ENCODE measurements at regions not wholly inside any gene's neighbourhood (a gene's known extent, or its start where the extent isn't known, plus 50 kb on each side); places are given as distances from the start of the nearest gene placed in this dataset.

DNA sequence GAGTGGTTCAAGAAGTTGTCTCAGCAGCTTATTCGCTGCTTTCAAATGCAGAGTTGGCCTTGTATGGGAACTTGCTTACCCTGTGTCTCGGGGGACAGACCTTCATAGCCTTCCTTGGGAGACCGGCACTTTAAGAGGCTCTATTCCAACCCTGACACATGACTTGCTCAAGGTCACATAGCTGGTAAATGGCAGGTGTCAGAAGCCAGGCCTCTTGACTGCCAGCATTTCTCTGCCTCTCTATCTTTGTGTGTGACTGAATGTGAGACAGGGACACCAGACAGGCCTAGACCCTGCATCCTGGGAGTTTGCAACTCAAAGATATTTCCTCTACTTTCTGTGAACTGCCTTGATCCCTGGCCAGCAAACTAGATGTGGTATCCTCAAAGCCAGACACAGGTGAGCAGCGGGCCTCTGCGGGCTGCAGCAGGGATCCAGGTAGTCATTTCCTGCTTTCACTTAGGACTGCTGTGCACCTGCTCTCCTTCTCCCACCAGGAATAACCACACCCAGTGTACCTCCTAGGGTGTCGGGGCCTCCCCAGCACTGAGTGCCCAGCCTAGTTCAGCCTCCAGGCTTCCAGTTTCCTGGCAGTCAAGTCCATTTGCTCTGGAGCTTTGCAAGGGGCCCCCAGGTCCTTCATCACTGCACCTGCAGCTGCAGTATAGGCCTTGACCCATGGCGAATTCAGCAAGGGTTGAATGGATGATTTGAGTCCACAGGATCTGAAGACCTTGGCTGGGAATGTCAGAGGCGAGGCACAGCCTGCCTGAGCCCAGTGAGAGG lies 116.6 kb upstream of the TNRC6C start:
- TF ChIP-seq EP300 (IDR thresholded peaks at IDR 0.05; ENCODE audit: low read depth) = no peak
- no peak for TF ChIP-seq POLR2A (IDR thresholded peaks at IDR 0.05)

All from transverse colon (tissue), 1 donor.